Endothelial cell of umbilical vein (primary cell): ENCODE measurements at regions not wholly inside any gene's neighbourhood (a gene's known extent, or its start where the extent isn't known, plus 50 kb on each side); places are given as distances from the start of the nearest gene placed in this dataset.

ENCODE experiments used
- BruUV-seq: library from RNA; stranded (reverse); fragments of 400-500 nt; replicated peaks from 2 replicates; lab custom pipeline; 2021; lab: Mats Ljungman, UMichigan
- CTCF ChIA-PET: fragments of 300-600, 350-600 bp; sonication (Branson Sonifier 250); formaldehyde crosslinking; loops from one replicate; lab custom pipeline; 2021; ENCODE audit warnings: antibody characterized with exemption, inconsistent platforms; lab: Charles Lee
- POLR2A ChIA-PET: fragments of 300-600, 350-600 bp; sonication (Branson Sonifier 250); formaldehyde crosslinking; loops from one replicate; lab custom pipeline; 2021; ENCODE audit warnings: antibody characterized with exemption, inconsistent platforms; lab: Charles Lee
- DNase-seq: peaks from one replicate; pipeline ENCODE4 v3.0.0-alpha.2; 2011; ENCODE audit warnings: low read depth, low spot score
- FAIRE-seq: peaks from 2 replicates; lab custom pipeline; 2011; peaks lifted over from hg19 to GRCh38; lab: Jason Lieb, UNC
- H2AFZ ChIP-seq: 2 replicates; pipeline ENCODE4 v1.6.0; 2012; ENCODE audit warnings: low read depth, low read length, control low read depth, inconsistent platforms
- H3K27ac ChIP-seq: 2 replicates; pipeline ENCODE4 v1.5.1; 2011; ENCODE audit warnings: low read depth, mild to moderate bottlenecking, control low read depth, low read length, moderate library complexity; ENCODE audit not compliant: insufficient read depth
- H3K27me3 ChIP-seq, 2 experiments: 2 replicates each; pipeline versions ENCODE4 v1.6.0 to v1.6.1; 2011; ENCODE audit warnings: low read length in 2 of 2, mixed read lengths in 1 of 2; ENCODE audit not compliant: control insufficient read depth in 2 of 2, insufficient read depth in 2 of 2
- H3K36me3 ChIP-seq, 2 experiments: 2 replicates in 1 of 2; 3 replicates in 1 of 2; pipeline ENCODE4 v1.5.1; 2011; ENCODE audit warnings: low read length in 2 of 2, mild to moderate bottlenecking in 1 of 2, moderate library complexity in 1 of 2; ENCODE audit not compliant: control insufficient read depth in 2 of 2, insufficient read depth in 2 of 2; ENCODE audit errors: extremely low read depth in 1 of 2
- H3K4me1 ChIP-seq: 3 replicates; pipeline ENCODE4 v1.5.1; 2011; ENCODE audit warnings: mild to moderate bottlenecking, low read length; ENCODE audit not compliant: control insufficient read depth, insufficient read depth; ENCODE audit errors: extremely low read depth
- H3K4me2 ChIP-seq: 2 replicates; pipeline ENCODE4 v1.6.1; 2011; ENCODE audit warnings: low read length, control low read depth, mixed read lengths; ENCODE audit not compliant: insufficient read depth
- H3K4me3 ChIP-seq, 3 experiments: fragments of 200-600 bp in 1 of 3; sonication (generic), shearing (Covaris generic) in 1 of 3; replicated peaks in 1 of 3; 2 replicates each; pipeline ENCODE4 v1.5.1; 2011 to 2016; ENCODE audit warnings: control low read depth in 3 of 3, low read length in 3 of 3, mild to moderate bottlenecking in 2 of 3, inconsistent platforms in 1 of 3, low read depth in 1 of 3, moderate library complexity in 1 of 3; ENCODE audit not compliant: insufficient read depth in 1 of 3
- H3K79me2 ChIP-seq: 2 replicates; pipeline ENCODE4 v1.6.0; 2012; ENCODE audit warnings: low read length, inconsistent platforms; ENCODE audit not compliant: control insufficient read depth, insufficient read depth
- H3K9ac ChIP-seq: replicated peaks from 2 replicates; pipeline ENCODE3; 2011; ENCODE audit warnings: low read length, control low read depth; ENCODE audit not compliant: insufficient read depth; ENCODE audit errors: extremely low read depth
- H3K9me1 ChIP-seq: replicated peaks from 3 replicates; pipeline ENCODE4 v1.6.0; 2011; ENCODE audit warnings: mild to moderate bottlenecking, low read length; ENCODE audit not compliant: control insufficient read depth, insufficient read depth; ENCODE audit errors: extremely low read depth
- H3K9me3 ChIP-seq: replicated peaks from 2 replicates; pipeline ENCODE4 v1.5.1; 2012; ENCODE audit warnings: low read length, inconsistent platforms; ENCODE audit not compliant: control insufficient read depth, insufficient read depth
- H4K20me1 ChIP-seq: replicated peaks from 2 replicates; pipeline ENCODE3; 2011; ENCODE audit warnings: mild to moderate bottlenecking, low read length; ENCODE audit not compliant: control insufficient read depth, insufficient read depth; ENCODE audit errors: extremely low read depth
- CTCF ChIP-seq, 2 donors: IDR thresholded peaks; 1 replicate in 1 of 2; 2 replicates in 1 of 2; pipeline ENCODE4 v1.5.1; 2011; ENCODE audit warnings: low read length in 2 of 2, mild to moderate bottlenecking in 2 of 2, moderate library complexity in 2 of 2, control low read depth in 1 of 2, inconsistent platforms in 1 of 2, low read depth in 1 of 2; ENCODE audit not compliant: insufficient read depth in 1 of 2; ENCODE audit errors: extremely low read depth in 1 of 2
- EZH2 ChIP-seq: IDR thresholded peaks from 2 replicates; pipeline ENCODE4 v1.6.1; 2012; ENCODE audit warnings: borderline replicate concordance, low read depth, mild to moderate bottlenecking, moderate library complexity, low read length, inconsistent platforms; ENCODE audit not compliant: severe bottlenecking
- FOS ChIP-seq: IDR thresholded peaks from 2 replicates; pipeline ENCODE4 v1.6.1; 2011; ENCODE audit warnings: mild to moderate bottlenecking, low read length, moderate library complexity, borderline replicate concordance; ENCODE audit not compliant: insufficient read depth
- POLR2A ChIP-seq: IDR thresholded peaks from 2 replicates; pipeline ENCODE4 v1.6.1; 2012; ENCODE audit warnings: low read depth, mild to moderate bottlenecking, control low read depth, low read length
- dilution Hi-C: fragments of 300-500 bp; cut with MboI; formaldehyde crosslinking; loops from one replicate; pipeline ENCODE4 v1.15.0; 2019; ENCODE audit warnings: low sequenced_read_pairs; ENCODE audit not compliant: extremely low pct_ligation_motif_present
- intact Hi-C: fragments of 100-400 bp; cut with micrococcal nuclease; formaldehyde crosslinking; loops from one replicate; pipeline ENCODE4 v1.10.0; 2022

GRCh38 chr6:26273673-26274588 is 91.1 kb upstream of the BTN3A2 start:
- intact Hi-C loops (loop anchor here (1.0 to 5.0 kb wide), 6 partner anchors 11 to 859 kb away; a partner anchor contains a TSS), dilution Hi-C loops (no loop called here)
- ChIA-PET CTCF (interaction anchor here (0.7 to 3.9 kb wide), 8 partner anchors 9 to 322 kb away, joined by 3 to 23 read pairs (median 8); a partner anchor contains a TSS), POLR2A (interaction anchor here (0.7 to 7.3 kb wide), 5 partner anchors 11 to 58 kb away, joined by 3 to 60 read pairs (median 18); a partner anchor contains a TSS)
- peak overlapping the region; percentile 73 for H3K4me2 ChIP-seq
- TF ChIP-seq CTCF (IDR thresholded peaks at IDR 0.05; ENCODE audit: extremely low read depth in 1 of 2, insufficient read depth in 1 of 2, low read depth in 1 of 2, low read length in 2 of 2): no peak
- TF ChIP-seq FOS: no peak
- TF ChIP-seq POLR2A: peak; percentile 32
- no peaks in the 10 kb centered on the region for H3K36me3 ChIP-seq
- DNase-seq: peak; percentile 65
- no peaks in the 10 kb centered on the region for H3K9me3 ChIP-seq
- peak overlapping the region; percentile 61 for H2AFZ ChIP-seq
- no peaks in the 10 kb centered on the region for H3K27me3 ChIP-seq
- no peak for FAIRE-seq
- no peaks in the 10 kb centered on the region for H3K9me1 ChIP-seq
- H3K9ac ChIP-seq: peak overlapping the region; percentile 82
- no peaks in the 10 kb centered on the region for H3K79me2 ChIP-seq
- peaks cover 27% of the 10 kb centered on the region for H3K4me1 ChIP-seq
- H3K4me3 ChIP-seq: peak overlapping the region; percentile 22 to 75 (median 32)
- H4K20me1 ChIP-seq: no peaks in the 10 kb centered on the region
- BruUV-seq: no TSS peak
- peak overlapping the region; percentile 72 for H3K27ac ChIP-seq

- no peaks in the 10 kb centered on the region for H3K27me3 ChIP-seq
- H3K9me3 ChIP-seq: no peaks in the 10 kb centered on the region
- dilution Hi-C loops (no loop called here), intact Hi-C loops (no loop called here)
- peaks cover 20% of the 10 kb centered on the region for H3K4me1 ChIP-seq
- no peak overlapping the region for H3K9ac ChIP-seq
- ChIA-PET POLR2A (interaction anchor here (7.3 kb wide), 1 partner anchor 59 kb away, joined by 60 read pairs; a partner anchor contains a TSS), CTCF (interaction anchor here (2.4 kb wide), 1 partner anchor 92 kb away, joined by 6 read pairs; a partner anchor contains a TSS)
- no peaks in the 10 kb centered on the region for H3K79me2 ChIP-seq
- no peak overlapping the region for H3K27ac ChIP-seq
- DNase-seq: peak; percentile 43
- TF ChIP-seq EZH2 (no peak), POLR2A (no peak)
- no peak for FAIRE-seq
- no peaks in the 10 kb centered on the region for H3K9me1 ChIP-seq
- no peaks in the 10 kb centered on the region for H3K36me3 ChIP-seq
- H2AFZ ChIP-seq: peak overlapping the region; percentile 61
- H4K20me1 ChIP-seq: no peaks in the 10 kb centered on the region
- no peak overlapping the region for H3K4me2 ChIP-seq
- H3K4me3 ChIP-seq: no peak overlapping the region
- no TSS peak for BruUV-seq
These were observed 89.3 kb upstream of the BTN3A2 start for GRCh38 chr6:26275663-26276062.
